ENCODE measurements at regions not wholly inside any gene's neighbourhood (a gene's known extent, or its start where the extent isn't known, plus 50 kb on each side); places are given as distances from the start of the nearest gene placed in this dataset.

DNA sequence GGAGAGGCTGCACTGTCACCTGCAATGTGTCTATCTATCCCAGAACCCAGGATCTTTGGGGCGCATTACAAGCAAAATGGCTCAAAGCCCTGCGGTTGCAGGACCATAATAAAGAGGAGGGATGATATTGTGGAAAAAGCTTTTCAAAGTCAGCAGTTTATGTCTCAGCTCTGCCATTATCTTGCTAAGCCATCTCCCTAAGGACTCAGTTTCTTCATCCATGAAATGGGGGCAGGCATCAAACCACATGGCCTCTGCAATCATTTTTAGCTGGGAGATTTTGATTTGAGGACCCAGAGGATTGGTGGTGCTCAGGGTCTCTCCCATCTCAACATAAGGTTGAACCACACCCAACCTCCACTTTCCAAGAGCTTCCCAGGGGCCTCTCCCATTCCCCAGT is 513.8 kb downstream of the MIAT start:
- POLR2A ChIA-PET (ENCODE audit: partially characterized antibody), result no interaction called here
- H2BK5ac ChIP-seq (ENCODE audit: low read depth, low read length), result no peak overlapping the region
- H3K4ac ChIP-seq (replicated peaks; ENCODE audit: insufficient read length, low read depth, low read length), result no peak overlapping the region
- H4K20me1 ChIP-seq (replicated peaks in 1 of 2; ENCODE audit: control insufficient read depth in 1 of 2, insufficient read depth in 2 of 2, low read length in 2 of 2), result no peaks in the 10 kb centered on the region
- no peak overlapping the region for H2BK20ac ChIP-seq (ENCODE audit: low read length)
- 73% methylated on average over 2 of the region's 2 CpGs; no CpG with 5 or more reads in 1 of the 2 experiments for WGBS, 2 experiments (ENCODE audit: extremely low coverage in 1 of 2, insufficient coverage in 1 of 2, insufficient read length in 1 of 2, insufficient replicate concordance in 2 of 2, low coverage in 1 of 2, low lambda C conversion rate in 2 of 2, missing lambda C conversion rate in 1 of 2)
- H3K23ac ChIP-seq (ENCODE audit: insufficient read length), result no peak overlapping the region
- CTCF ChIA-PET (ENCODE audit: partially characterized antibody), result no interaction called here
- H3K27me3 ChIP-seq (replicated peaks in 1 of 4; ENCODE audit: control insufficient read depth in 3 of 4, extremely low read depth in 1 of 4, insufficient read depth in 3 of 4, low read length in 3 of 4), result no peaks in the 10 kb centered on the region; a peak in 1 of 7 replicates
- no peak overlapping the region for H3K27ac ChIP-seq (ENCODE audit: low read depth, low read length)
- no peak overlapping the region for H2BK12ac ChIP-seq (ENCODE audit: low read depth, low read length)
- H3K18ac ChIP-seq (ENCODE audit: extremely low read depth, low read length), result no peak overlapping the region
- no peaks in the 10 kb centered on the region for H3K79me1 ChIP-seq (ENCODE audit: low read depth, low read length)
- no peak overlapping the region for H2BK120ac ChIP-seq (replicated peaks; ENCODE audit: low read depth, low read length)
- H3K9ac ChIP-seq (replicated peaks in 1 of 4; ENCODE audit: extremely low read depth in 1 of 4, low read depth in 3 of 4, low read length in 3 of 4), result no peak overlapping the region
- H3K4me1 ChIP-seq (replicated peaks in 1 of 4; ENCODE audit: control insufficient read depth in 3 of 4, insufficient read depth in 4 of 4, low read length in 3 of 4), result peaks cover 1 to 12% (median 6%) of the 10 kb centered on the region in 4 experiments; a peak in 5 of 7 replicates
- no peak overlapping the region for H3K56ac ChIP-seq (replicated peaks; ENCODE audit: insufficient read length, low read depth, low read length)
- H2BK15ac ChIP-seq (ENCODE audit: low read length), result 0 out of 2 replicates have a peak overlapping the region, but pooled peaks have one; percentile 16
- peak; percentile 77; the same call in 1 of the 2 replicates for TF ChIP-seq KDM1A (IDR thresholded peaks at IDR 0.05; ENCODE audit: borderline replicate concordance, low read length)
- no peak for TF ChIP-seq ASH2L (IDR thresholded peaks at IDR 0.05; ENCODE audit: low read length)
- TF ChIP-seq, protein P1, sequence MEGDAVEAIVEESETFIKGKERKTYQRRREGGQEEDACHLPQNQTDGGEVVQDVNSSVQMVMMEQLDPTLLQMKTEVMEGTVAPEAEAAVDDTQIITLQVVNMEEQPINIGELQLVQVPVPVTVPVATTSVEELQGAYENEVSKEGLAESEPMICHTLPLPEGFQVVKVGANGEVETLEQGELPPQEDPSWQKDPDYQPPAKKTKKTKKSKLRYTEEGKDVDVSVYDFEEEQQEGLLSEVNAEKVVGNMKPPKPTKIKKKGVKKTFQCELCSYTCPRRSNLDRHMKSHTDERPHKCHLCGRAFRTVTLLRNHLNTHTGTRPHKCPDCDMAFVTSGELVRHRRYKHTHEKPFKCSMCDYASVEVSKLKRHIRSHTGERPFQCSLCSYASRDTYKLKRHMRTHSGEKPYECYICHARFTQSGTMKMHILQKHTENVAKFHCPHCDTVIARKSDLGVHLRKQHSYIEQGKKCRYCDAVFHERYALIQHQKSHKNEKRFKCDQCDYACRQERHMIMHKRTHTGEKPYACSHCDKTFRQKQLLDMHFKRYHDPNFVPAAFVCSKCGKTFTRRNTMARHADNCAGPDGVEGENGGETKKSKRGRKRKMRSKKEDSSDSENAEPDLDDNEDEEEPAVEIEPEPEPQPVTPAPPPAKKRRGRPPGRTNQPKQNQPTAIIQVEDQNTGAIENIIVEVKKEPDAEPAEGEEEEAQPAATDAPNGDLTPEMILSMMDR (IDR thresholded peaks at IDR 0.05; ENCODE audit: control extremely low read depth in 1 of 3, insufficient read depth in 1 of 3, low read depth in 1 of 3, low read length in 3 of 3), result no peak
- TF ChIP-seq RBBP5 (IDR thresholded peaks at IDR 0.05; ENCODE audit: borderline replicate concordance, low read depth, low read length), result no peak
- no peak for TF ChIP-seq EGR1 (IDR thresholded peaks at IDR 0.05; ENCODE audit: borderline replicate concordance, low read depth, low read length)
- TF ChIP-seq, protein P2, sequence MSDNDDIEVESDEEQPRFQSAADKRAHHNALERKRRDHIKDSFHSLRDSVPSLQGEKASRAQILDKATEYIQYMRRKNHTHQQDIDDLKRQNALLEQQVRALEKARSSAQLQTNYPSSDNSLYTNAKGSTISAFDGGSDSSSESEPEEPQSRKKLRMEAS (IDR thresholded peaks at IDR 0.05), result no peak
- no peak for TF ChIP-seq SRF (IDR thresholded peaks at IDR 0.05; ENCODE audit: low read depth, low read length)
- DNase-seq (ENCODE audit: low read depth in 1 of 2, low spot score in 2 of 2) (no peak), FAIRE-seq (no peak)
- no peak overlapping the region for H2AFZ ChIP-seq (ENCODE audit: low read length)
- no peak overlapping the region for H3K4me3 ChIP-seq (ENCODE audit: extremely low read depth in 1 of 4, insufficient read depth in 2 of 4, low read depth in 3 of 4, low read length in 4 of 4)
- no peaks in the 10 kb centered on the region; the same call in 1 of the 2 replicates for H3K23me2 ChIP-seq (ENCODE audit: low read depth, low read length)
- no peak overlapping the region for H4K5ac ChIP-seq (ENCODE audit: insufficient read length, low read depth, low read length)
- H2AK5ac ChIP-seq (ENCODE audit: low read depth, low read length), result no peak overlapping the region
- no peak overlapping the region for H3K14ac ChIP-seq (ENCODE audit: insufficient read length)
- no peaks in the 10 kb centered on the region for H3K9me3 ChIP-seq (ENCODE audit: insufficient read depth in 2 of 2, low read depth in 1 of 2, low read length in 1 of 2)
- H3K79me2 ChIP-seq (ENCODE audit: control insufficient read depth in 1 of 2, insufficient read depth in 2 of 2, low read length in 2 of 2), result no peaks in the 10 kb centered on the region
- H3K36me3 ChIP-seq (ENCODE audit: control insufficient read depth in 2 of 4, insufficient read depth in 4 of 4, low read length in 3 of 4), result no peaks in the 10 kb centered on the region
- no peak overlapping the region for H3K4me2 ChIP-seq (ENCODE audit: insufficient read depth in 1 of 2, low read depth in 2 of 2, low read length in 2 of 2)
- no peak overlapping the region for H4K8ac ChIP-seq (ENCODE audit: extremely low read depth, insufficient read depth, low read length)
- H4K91ac ChIP-seq (replicated peaks; ENCODE audit: insufficient read length, low read length), result no peak overlapping the region

Data from H1 (cell line).